HG02973 (cell line): ENCODE measurements at regions not wholly inside any gene's neighbourhood (a gene's known extent, or its start where the extent isn't known, plus 50 kb on each side); places are given as distances from the start of the nearest gene placed in this dataset.

ENCODE experiments used
- ATAC-seq: cut with Tn5 transposase; IDR thresholded peaks from one replicate; pipeline ENCODE4 v1.9.1; 2021; ENCODE audit warnings: moderate library complexity; ENCODE audit not compliant: unreplicated experiment

- no peak for ATAC-seq
These were observed 186.2 kb upstream of the C1orf174 start for GRCh38 chr1:4086085-4086850.

GRCh38 chr1:4086921-4087320 lies 186.8 kb upstream of the C1orf174 start:
- no peak for ATAC-seq

- no peak for ATAC-seq
These were observed 187.7 kb upstream of the C1orf174 start for GRCh38 chr1:4087530-4088420.

GRCh38 chr1:4088676-4089075 lies 188.6 kb upstream of the C1orf174 start:
- ATAC-seq = no peak

GRCh38 chr1:4089421-4090175 lies 189.5 kb upstream of the C1orf174 start:
- no peak for ATAC-seq

- no peak for ATAC-seq
These were observed 190.5 kb upstream of the C1orf174 start for GRCh38 chr1:4090556-4090955.

- ATAC-seq = no peak
These were observed 191.0 kb upstream of the C1orf174 start for GRCh38 chr1:4090976-4091660.

- ATAC-seq = no peak
These were observed 191.9 kb upstream of the C1orf174 start for GRCh38 chr1:4091996-4092395.

- ATAC-seq = no peak
These were observed 193.9 kb upstream of the C1orf174 start for GRCh38 chr1:4093856-4094565.

GRCh38 chr1:4095433-4095971 lies 195.4 kb upstream of the C1orf174 start:
- no peak for ATAC-seq

- ATAC-seq = no peak
These were observed 201.5 kb upstream of the C1orf174 start for GRCh38 chr1:4101459-4102161.

GRCh38 chr1:4105300-4105880 lies 205.3 kb upstream of the C1orf174 start:
- ATAC-seq = no peak

- ATAC-seq = no peak
These were observed 206.7 kb upstream of the C1orf174 start for GRCh38 chr1:4106731-4107130.

GRCh38 chr1:4107291-4107690 lies 207.2 kb upstream of the C1orf174 start:
- ATAC-seq = no peak

GRCh38 chr1:4108331-4108730 lies 208.3 kb upstream of the C1orf174 start:
- no peak for ATAC-seq

GRCh38 chr1:4108758-4109627 lies 208.9 kb upstream of the C1orf174 start:
- no peak for ATAC-seq

GRCh38 chr1:4109628-4109940 lies 209.5 kb upstream of the C1orf174 start:
- no peak for ATAC-seq

- ATAC-seq = no peak
These were observed 210.8 kb upstream of the C1orf174 start for GRCh38 chr1:4110888-4111287.
